ENCODE measurements at regions not wholly inside any gene's neighbourhood (a gene's known extent, or its start where the extent isn't known, plus 50 kb on each side); places are given as distances from the start of the nearest gene placed in this dataset.

DNA sequence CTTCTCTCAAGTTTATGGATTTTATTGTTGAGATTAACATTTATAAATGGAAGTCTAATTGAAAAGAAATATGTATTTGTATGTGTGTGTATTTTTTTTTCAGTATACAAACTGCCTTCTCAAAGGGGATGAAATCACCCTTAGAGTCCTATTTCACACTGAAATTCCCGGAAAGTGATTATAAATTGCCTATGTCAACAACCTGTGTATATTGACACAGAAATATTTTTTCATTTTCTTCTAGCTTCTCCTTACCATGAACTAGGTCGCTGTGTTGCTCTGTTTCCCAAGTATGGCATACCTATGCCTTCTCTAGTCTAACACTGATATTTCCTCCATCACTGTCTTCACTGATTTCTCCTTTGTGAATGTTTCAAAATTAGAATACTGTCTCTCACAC, 444.0 kb upstream of the AZI2 start:
- TF ChIP-seq CTCF (conservative IDR thresholded peaks at IDR 0.05; ENCODE audit: low read depth, low read length), result no peak
- no peak for TF ChIP-seq EZH2phosphoT487 (IDR thresholded peaks at IDR 0.05; ENCODE audit: borderline replicate concordance, low read length)
- TF ChIP-seq EZH2 (IDR thresholded peaks at IDR 0.05; ENCODE audit: low read length, unreplicated experiment), result no peak
